ENCODE measurements at regions not wholly inside any gene's neighbourhood (a gene's known extent, or its start where the extent isn't known, plus 50 kb on each side); places are given as distances from the start of the nearest gene placed in this dataset.

GRCh38 chr15:31489281-31489680 lies 162.6 kb downstream of the KLF13 start:
- Histone ChIP-seq H3K36me3 (peaks cover 0 to 9% (median 0%) of the 10 kb centered on the region in 3 donors), H3K27ac (peak overlapping the region in 2 of 4 donors; percentile 49 to 84), H3K27me3 (peaks cover 0 to 4% of the 10 kb centered on the region in 2 donors), H3K9me3 (peaks cover 0 to 25% (median 2%) of the 10 kb centered on the region in 4 donors), H3K4me1 (peaks cover 3 to 33% (median 19%) of the 10 kb centered on the region in 4 donors), H3K4me3 (no peak overlapping the region)
- TF ChIP-seq POLR2A (IDR thresholded peaks at IDR 0.05) (no peak), EP300 (IDR thresholded peaks at IDR 0.05) (no peak), CTCF (IDR thresholded peaks at IDR 0.05) (no peak)
- 66 to 70% methylated on average over 2 of the region's 2 CpGs for WGBS, 2 donors
- DNase-seq (ENCODE audit: low spot score in 2 of 2), result no peak

- no peak overlapping the region for H3K27ac ChIP-seq
- H3K9me3 ChIP-seq, result peaks cover 0 to 25% (median 2%) of the 10 kb centered on the region in 4 donors
- H3K36me3 ChIP-seq, result peaks cover 0 to 12% (median 0%) of the 10 kb centered on the region in 3 donors
- TF ChIP-seq CTCF (IDR thresholded peaks at IDR 0.05), result peak; percentile 85 to 87 (median 86)
- TF ChIP-seq POLR2A (IDR thresholded peaks at IDR 0.05), result no peak
- H3K4me3 ChIP-seq, result no peak overlapping the region
- no peak for DNase-seq (ENCODE audit: low spot score in 2 of 2)
- no peaks in the 10 kb centered on the region for H3K27me3 ChIP-seq
- H3K4me1 ChIP-seq, result peaks cover 3 to 33% (median 19%) of the 10 kb centered on the region in 4 donors
- WGBS, 2 donors, result 46% methylated on average over 12 of the region's 12 CpGs
Observed at GRCh38 chr15:31489801-31490646, 163.4 kb downstream of the KLF13 start.

GRCh38 chr15:31494786-31495185 lies 168.2 kb downstream of the KLF13 start:
- peaks cover 0 to 25% (median 2%) of the 10 kb centered on the region in 4 donors for H3K9me3 ChIP-seq
- no peak for DNase-seq (ENCODE audit: low spot score in 2 of 2)
- H3K36me3 ChIP-seq, result peaks cover 0 to 15% (median 0%) of the 10 kb centered on the region in 3 donors
- 81 to 85% methylated on average over 4 of the region's 4 CpGs for WGBS, 2 donors
- H3K4me1 ChIP-seq, result peaks cover 0 to 3% (median 2%) of the 10 kb centered on the region in 4 donors
- H3K27ac ChIP-seq, result no peak overlapping the region
- no peak for TF ChIP-seq POLR2A (IDR thresholded peaks at IDR 0.05)
- no peak for TF ChIP-seq CTCF (IDR thresholded peaks at IDR 0.05)
- no peak for TF ChIP-seq EP300 (IDR thresholded peaks at IDR 0.05)
- H3K27me3 ChIP-seq, result no peaks in the 10 kb centered on the region
- H3K4me3 ChIP-seq, result no peak overlapping the region

GRCh38 chr15:31495281-31495680 lies 168.6 kb downstream of the KLF13 start:
- H3K36me3 ChIP-seq, result peaks cover 0 to 15% (median 0%) of the 10 kb centered on the region in 3 donors
- DNase-seq (ENCODE audit: low spot score in 2 of 2), result no peak
- no peaks in the 10 kb centered on the region for H3K27me3 ChIP-seq
- no peak overlapping the region for H3K4me3 ChIP-seq
- no peak overlapping the region for H3K27ac ChIP-seq
- H3K9me3 ChIP-seq, result peaks cover 0 to 25% (median 2%) of the 10 kb centered on the region in 4 donors
- TF ChIP-seq CTCF (IDR thresholded peaks at IDR 0.05) (no peak), EP300 (IDR thresholded peaks at IDR 0.05) (no peak), POLR2A (IDR thresholded peaks at IDR 0.05) (no peak)
- 72 to 85% methylated on average over 4 of the region's 4 CpGs for WGBS, 2 donors
- no peaks in the 10 kb centered on the region for H3K4me1 ChIP-seq

GRCh38 chr15:31497838-31498237 lies 171.2 kb downstream of the KLF13 start:
- no peak for TF ChIP-seq EP300 (IDR thresholded peaks at IDR 0.05)
- TF ChIP-seq CTCF (IDR thresholded peaks at IDR 0.05), result no peak
- H3K4me1 ChIP-seq, result no peaks in the 10 kb centered on the region
- 92 to 94% methylated on average over 2 of the region's 2 CpGs for WGBS, 2 donors
- H3K27me3 ChIP-seq, result no peaks in the 10 kb centered on the region
- DNase-seq (ENCODE audit: low spot score in 2 of 2), result peak in 1 of 2 donors; percentile 2
- no peak overlapping the region for H3K4me3 ChIP-seq
- H3K36me3 ChIP-seq, result peaks cover 0 to 24% (median 0%) of the 10 kb centered on the region in 3 donors
- peaks cover 0 to 9% (median 0%) of the 10 kb centered on the region in 4 donors for H3K9me3 ChIP-seq
- no peak overlapping the region for H3K27ac ChIP-seq
